ENCODE measurements at regions not wholly inside any gene's neighbourhood (a gene's known extent, or its start where the extent isn't known, plus 50 kb on each side); places are given as distances from the start of the nearest gene placed in this dataset.

DNA sequence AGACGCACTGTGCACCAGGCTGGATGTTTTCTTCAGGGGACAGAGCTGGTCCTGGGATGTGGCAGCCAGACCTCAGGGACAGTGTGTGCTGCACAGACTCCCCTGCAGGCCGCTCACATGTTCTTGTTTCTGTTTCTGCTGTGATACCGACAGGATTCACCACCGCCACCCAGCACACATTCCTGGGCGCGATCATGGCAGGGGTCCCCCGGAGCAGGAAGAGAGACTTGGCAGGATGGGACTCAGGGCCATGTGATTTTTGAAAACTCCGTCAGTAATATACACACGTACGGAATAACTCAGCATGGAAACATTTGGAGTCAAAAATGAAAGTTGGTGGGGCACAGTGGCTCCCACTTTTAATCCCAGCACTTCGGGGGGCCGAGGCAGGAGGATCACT lies 79.0 kb downstream of the HAPSTR1 start:
- TF ChIP-seq, protein P1, sequence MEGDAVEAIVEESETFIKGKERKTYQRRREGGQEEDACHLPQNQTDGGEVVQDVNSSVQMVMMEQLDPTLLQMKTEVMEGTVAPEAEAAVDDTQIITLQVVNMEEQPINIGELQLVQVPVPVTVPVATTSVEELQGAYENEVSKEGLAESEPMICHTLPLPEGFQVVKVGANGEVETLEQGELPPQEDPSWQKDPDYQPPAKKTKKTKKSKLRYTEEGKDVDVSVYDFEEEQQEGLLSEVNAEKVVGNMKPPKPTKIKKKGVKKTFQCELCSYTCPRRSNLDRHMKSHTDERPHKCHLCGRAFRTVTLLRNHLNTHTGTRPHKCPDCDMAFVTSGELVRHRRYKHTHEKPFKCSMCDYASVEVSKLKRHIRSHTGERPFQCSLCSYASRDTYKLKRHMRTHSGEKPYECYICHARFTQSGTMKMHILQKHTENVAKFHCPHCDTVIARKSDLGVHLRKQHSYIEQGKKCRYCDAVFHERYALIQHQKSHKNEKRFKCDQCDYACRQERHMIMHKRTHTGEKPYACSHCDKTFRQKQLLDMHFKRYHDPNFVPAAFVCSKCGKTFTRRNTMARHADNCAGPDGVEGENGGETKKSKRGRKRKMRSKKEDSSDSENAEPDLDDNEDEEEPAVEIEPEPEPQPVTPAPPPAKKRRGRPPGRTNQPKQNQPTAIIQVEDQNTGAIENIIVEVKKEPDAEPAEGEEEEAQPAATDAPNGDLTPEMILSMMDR (IDR thresholded peaks at IDR 0.05), result no peak
- no peak for TF ChIP-seq POLR2A (IDR thresholded peaks at IDR 0.05)

Data from uterus (tissue), 2 donors.